ENCODE measurements at regions not wholly inside any gene's neighbourhood (a gene's known extent, or its start where the extent isn't known, plus 50 kb on each side); places are given as distances from the start of the nearest gene placed in this dataset.
"Not testable (repeated sequence)": the region's sequence is repeated elsewhere in the genome, so short reads cannot be mapped to it uniquely, and the experiment has no call there.

DNA sequence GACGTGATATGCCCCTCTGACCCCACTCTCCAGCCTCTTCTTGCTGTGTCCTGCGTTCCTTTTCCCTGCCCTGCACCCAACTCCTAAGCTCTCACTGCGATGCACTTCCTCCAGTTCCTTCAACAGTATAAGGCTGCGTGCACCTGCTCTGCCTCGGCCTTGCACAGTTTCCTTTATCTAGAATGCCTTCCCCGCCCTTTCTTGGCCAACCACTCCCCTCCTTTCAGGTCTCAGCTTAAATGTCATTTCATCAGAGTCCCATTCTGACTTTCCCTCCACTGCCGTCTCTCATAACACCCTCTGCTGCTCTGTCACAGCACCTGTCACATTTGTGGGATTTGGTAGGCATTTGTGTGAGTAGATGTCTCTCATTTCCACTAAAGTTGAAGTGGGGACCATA is 58.4 kb upstream of the NEIL3 start:
- no peak for DNase-seq

DNA sequence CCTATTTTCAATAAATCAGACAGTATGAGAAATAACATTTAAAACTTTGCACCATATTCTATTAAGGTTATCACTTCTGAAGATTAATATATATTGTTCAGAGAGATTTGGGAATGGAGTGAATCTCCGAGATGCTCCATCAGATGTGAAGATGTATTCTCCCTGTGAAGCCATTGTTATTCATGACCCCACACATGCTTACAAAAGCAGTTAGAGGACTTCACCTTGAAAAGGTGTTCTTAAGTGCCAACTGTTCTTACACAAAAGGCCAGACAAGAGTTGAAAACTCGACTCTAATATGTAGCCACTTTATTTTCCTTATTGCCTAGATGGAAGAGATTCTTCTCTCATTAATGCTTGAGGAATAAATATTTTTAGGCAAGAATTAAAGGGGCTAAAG is 54.3 kb upstream of the NEIL3 start:
- DNase-seq = no peak

DNA sequence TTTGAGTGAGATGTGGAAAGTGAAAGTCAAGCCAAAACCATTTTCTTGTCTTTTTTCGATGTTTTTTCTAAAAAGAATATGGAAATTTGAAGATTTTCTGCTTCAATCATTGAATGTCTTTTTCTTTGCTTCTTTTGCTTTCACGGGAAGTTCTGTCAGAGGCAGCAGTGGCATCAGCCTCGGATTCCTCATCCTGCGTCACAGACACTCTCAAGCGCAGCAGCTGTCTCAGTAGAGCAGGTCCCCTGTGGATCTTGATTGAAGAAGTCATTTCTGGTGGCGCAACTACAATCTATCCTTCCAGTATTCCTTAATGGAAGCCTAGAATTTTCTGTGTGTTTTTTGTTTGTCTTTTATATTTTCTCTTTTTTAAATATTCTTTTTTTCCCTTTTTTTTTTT is 52.7 kb upstream of the NEIL3 start:
- no peak for DNase-seq

DNA sequence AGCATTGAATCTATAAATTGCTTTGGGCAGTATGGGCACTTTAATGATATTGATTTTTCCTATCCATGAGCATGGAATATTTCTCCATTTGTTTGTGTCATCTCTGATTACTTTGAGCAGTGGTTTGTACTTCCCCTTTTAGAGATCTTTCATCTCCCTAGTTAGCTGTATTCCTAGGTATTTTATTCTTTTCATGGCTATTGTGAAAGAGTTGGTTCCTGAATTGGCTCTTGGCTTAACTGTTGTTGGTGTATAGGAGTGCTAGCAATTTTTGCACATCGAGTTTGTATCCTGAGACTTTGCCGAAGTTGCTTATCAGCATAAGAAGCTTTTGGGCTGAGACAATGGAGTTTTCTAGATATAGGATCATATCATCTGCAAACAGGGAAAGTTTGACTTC is 50.2 kb upstream of the NEIL3 start:
- DNase-seq = not testable (repeated sequence)

All from femur (tissue), 1 donor.